ENCODE measurements at regions not wholly inside any gene's neighbourhood (a gene's known extent, or its start where the extent isn't known, plus 50 kb on each side); places are given as distances from the start of the nearest gene placed in this dataset.
A peak's percentile ranks its signal among the peaks of the same experiment; 100 is the strongest.

DNA sequence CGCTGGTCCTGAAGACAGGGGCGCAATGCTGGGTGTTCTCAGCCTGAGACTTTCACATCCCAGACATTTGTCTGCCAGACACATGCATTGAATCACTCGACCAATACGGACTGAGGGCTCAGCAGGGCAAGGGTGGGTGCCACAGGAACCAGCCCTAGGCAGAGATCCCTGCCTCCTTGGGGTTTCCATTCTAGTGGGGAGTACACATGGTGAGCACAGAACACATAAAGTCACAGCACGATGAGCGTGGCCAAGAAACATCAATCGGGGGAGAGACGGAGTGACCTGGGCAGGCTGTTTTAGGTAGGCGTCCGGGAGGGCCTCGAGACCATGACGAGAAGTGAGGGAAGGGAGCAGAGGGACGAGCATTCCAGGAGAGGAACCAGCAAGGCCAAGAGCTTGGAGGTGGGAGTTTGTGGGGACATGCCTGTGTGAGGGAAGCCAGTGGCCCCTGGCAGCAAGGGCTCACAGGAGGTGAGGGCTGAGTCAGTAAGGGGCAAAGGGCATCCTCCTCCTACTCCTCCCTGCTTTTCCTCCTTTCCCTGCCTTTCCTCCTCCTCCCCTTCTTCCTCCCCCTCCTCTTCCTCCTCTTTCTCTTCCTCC is 126.3 kb upstream of the PEG3 start:
- Histone ChIP-seq H3K4me3 (no peak overlapping the region), H3K36me3 (no peaks in the 10 kb centered on the region), H3K4me1 (no peaks in the 10 kb centered on the region), H3K27me3 (no peaks in the 10 kb centered on the region), H3K27ac (no peak overlapping the region), H3K9me3 (no peaks in the 10 kb centered on the region)
- TF ChIP-seq POLR2A (IDR thresholded peaks at IDR 0.05) = no peak
- DNase-seq = no peak

GRCh38 chr19:56969156-56969555 is 128.6 kb upstream of the PEG3 start:
- H3K36me3 ChIP-seq = no peaks in the 10 kb centered on the region
- no peak for TF ChIP-seq POLR2A (IDR thresholded peaks at IDR 0.05)
- TF ChIP-seq, protein P1, sequence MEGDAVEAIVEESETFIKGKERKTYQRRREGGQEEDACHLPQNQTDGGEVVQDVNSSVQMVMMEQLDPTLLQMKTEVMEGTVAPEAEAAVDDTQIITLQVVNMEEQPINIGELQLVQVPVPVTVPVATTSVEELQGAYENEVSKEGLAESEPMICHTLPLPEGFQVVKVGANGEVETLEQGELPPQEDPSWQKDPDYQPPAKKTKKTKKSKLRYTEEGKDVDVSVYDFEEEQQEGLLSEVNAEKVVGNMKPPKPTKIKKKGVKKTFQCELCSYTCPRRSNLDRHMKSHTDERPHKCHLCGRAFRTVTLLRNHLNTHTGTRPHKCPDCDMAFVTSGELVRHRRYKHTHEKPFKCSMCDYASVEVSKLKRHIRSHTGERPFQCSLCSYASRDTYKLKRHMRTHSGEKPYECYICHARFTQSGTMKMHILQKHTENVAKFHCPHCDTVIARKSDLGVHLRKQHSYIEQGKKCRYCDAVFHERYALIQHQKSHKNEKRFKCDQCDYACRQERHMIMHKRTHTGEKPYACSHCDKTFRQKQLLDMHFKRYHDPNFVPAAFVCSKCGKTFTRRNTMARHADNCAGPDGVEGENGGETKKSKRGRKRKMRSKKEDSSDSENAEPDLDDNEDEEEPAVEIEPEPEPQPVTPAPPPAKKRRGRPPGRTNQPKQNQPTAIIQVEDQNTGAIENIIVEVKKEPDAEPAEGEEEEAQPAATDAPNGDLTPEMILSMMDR (IDR thresholded peaks at IDR 0.05) = no peak
- H3K4me1 ChIP-seq = no peaks in the 10 kb centered on the region
- no peak overlapping the region for H3K4me3 ChIP-seq
- no peaks in the 10 kb centered on the region for H3K27me3 ChIP-seq
- H3K9me3 ChIP-seq = no peaks in the 10 kb centered on the region
- DNase-seq = no peak
- no peak overlapping the region for H3K27ac ChIP-seq

- no peak for DNase-seq
- Histone ChIP-seq H3K9me3 (no peaks in the 10 kb centered on the region), H3K4me3 (no peak overlapping the region), H3K27ac (peak overlapping the region in 1 of 4 donors; percentile 22), H3K36me3 (no peaks in the 10 kb centered on the region), H3K27me3 (no peaks in the 10 kb centered on the region), H3K4me1 (no peaks in the 10 kb centered on the region)
- no peak for TF ChIP-seq POLR2A (IDR thresholded peaks at IDR 0.05)
- TF ChIP-seq, protein P1 (IDR thresholded peaks at IDR 0.05) = no peak
Observed at GRCh38 chr19:56969759-56970178, 129.2 kb upstream of the PEG3 start.

GRCh38 chr19:56971230-56971629 is 130.7 kb upstream of the PEG3 start:
- Histone ChIP-seq H3K27ac (no peak overlapping the region), H3K4me3 (no peak overlapping the region), H3K9me3 (no peaks in the 10 kb centered on the region), H3K27me3 (no peaks in the 10 kb centered on the region), H3K36me3 (no peaks in the 10 kb centered on the region), H3K4me1 (no peaks in the 10 kb centered on the region)
- TF ChIP-seq, protein P1 (IDR thresholded peaks at IDR 0.05) = no peak
- TF ChIP-seq POLR2A (IDR thresholded peaks at IDR 0.05) = no peak
- DNase-seq = no peak

- Histone ChIP-seq H3K4me3 (no peak overlapping the region), H3K9me3 (no peaks in the 10 kb centered on the region), H3K27me3 (no peaks in the 10 kb centered on the region), H3K36me3 (no peaks in the 10 kb centered on the region), H3K27ac (no peak overlapping the region), H3K4me1 (no peaks in the 10 kb centered on the region)
- TF ChIP-seq POLR2A (IDR thresholded peaks at IDR 0.05) = no peak
- TF ChIP-seq, protein P1 (IDR thresholded peaks at IDR 0.05) = no peak
- DNase-seq = no peak
Observed at GRCh38 chr19:56972291-56972841, 131.8 kb upstream of the PEG3 start.

DNA sequence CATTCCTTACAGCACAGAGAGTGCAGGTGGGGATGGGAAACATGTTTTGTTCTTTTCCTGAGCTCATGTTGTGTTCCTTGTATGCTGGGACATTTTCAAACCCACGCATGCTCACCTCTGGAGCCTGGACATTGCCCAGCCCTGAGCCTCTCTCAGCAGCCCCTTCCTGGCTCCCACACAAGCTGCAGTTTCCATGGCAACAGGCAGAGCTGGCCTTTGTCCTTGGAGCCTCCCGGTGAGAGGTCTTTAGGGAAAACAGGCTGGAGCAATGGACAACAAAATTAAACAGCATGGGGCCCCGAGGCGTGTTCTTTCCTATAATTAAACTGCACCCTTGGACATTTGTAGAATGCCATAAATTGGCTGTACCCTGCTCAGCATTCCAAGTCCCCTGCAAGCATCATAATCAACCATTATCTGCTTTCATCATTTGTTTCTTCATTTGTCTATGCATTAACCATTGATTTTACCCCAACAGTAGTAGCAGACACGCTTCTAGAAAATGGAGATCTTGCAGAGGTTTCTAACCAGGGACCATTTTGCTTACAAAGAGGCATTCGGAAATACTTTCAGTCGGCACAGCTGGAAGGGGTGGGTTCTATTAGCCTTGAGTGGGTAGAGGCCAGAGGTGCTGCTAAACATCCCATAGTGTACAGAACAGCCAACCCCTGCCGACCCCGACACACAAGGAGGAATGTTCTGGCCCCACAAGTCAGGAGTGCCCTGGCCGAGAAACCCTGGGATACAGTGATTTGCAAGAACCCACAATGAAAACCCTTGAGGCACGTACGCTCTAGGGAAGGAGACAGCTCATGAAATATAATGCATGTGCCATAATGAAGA is 133.4 kb upstream of the PEG3 start:
- TF ChIP-seq, protein P1 (IDR thresholded peaks at IDR 0.05) = no peak
- no peak for TF ChIP-seq POLR2A (IDR thresholded peaks at IDR 0.05)
- Histone ChIP-seq H3K4me1 (no peaks in the 10 kb centered on the region), H3K9me3 (no peaks in the 10 kb centered on the region), H3K27me3 (no peaks in the 10 kb centered on the region), H3K27ac (no peak overlapping the region), H3K36me3 (no peaks in the 10 kb centered on the region), H3K4me3 (no peak overlapping the region)
- no peak for DNase-seq

All from Peyer's patch (tissue), 4 donors.